ENCODE measurements at regions not wholly inside any gene's neighbourhood (a gene's known extent, or its start where the extent isn't known, plus 50 kb on each side); places are given as distances from the start of the nearest gene placed in this dataset.

GRCh38 chr13:54206626-54207025, 1178.0 kb downstream of the OLFM4 start:
- TF ChIP-seq CTCF (IDR thresholded peaks at IDR 0.05; ENCODE audit: unreplicated experiment): no peak
- Mint-ChIP-seq H3K27ac (ENCODE audit: unreplicated experiment) (no peak overlapping the region), H3K4me1 (ENCODE audit: unreplicated experiment) (no peaks in the 10 kb centered on the region), H3K4me3 (ENCODE audit: unreplicated experiment) (no peak overlapping the region), H3K36me3 (ENCODE audit: low read depth, unreplicated experiment) (no peaks in the 10 kb centered on the region), H3K27me3 (ENCODE audit: unreplicated experiment) (no peaks in the 10 kb centered on the region), H3K9me3 (ENCODE audit: unreplicated experiment) (no peaks in the 10 kb centered on the region)
- no peak for DNase-seq (ENCODE audit: low spot score)

GRCh38 chr13:54210397-54211049, 1181.9 kb downstream of the OLFM4 start:
- Mint-ChIP-seq H3K27ac (ENCODE audit: unreplicated experiment) (no peak overlapping the region), H3K27me3 (ENCODE audit: unreplicated experiment) (no peaks in the 10 kb centered on the region)
- DNase-seq (ENCODE audit: low spot score): no peak

GRCh38 chr13:54216221-54216620, 1187.6 kb downstream of the OLFM4 start:
- no peak overlapping the region for H3K4me3 Mint-ChIP-seq (ENCODE audit: unreplicated experiment)
- H3K36me3 Mint-ChIP-seq (ENCODE audit: low read depth, unreplicated experiment): peaks cover 4% of the 10 kb centered on the region
- no peaks in the 10 kb centered on the region for H3K27me3 Mint-ChIP-seq (ENCODE audit: unreplicated experiment)
- peaks cover 5% of the 10 kb centered on the region for H3K9me3 Mint-ChIP-seq (ENCODE audit: unreplicated experiment)
- no peak for TF ChIP-seq CTCF (IDR thresholded peaks at IDR 0.05; ENCODE audit: unreplicated experiment)
- DNase-seq (ENCODE audit: low spot score): no peak
- H3K27ac Mint-ChIP-seq (ENCODE audit: unreplicated experiment): no peak overlapping the region
- no peaks in the 10 kb centered on the region for H3K4me1 Mint-ChIP-seq (ENCODE audit: unreplicated experiment)

More at GRCh38 chr13:54210397-54211049, 1181.9 kb downstream of the OLFM4 start:
- TF ChIP-seq CTCF (IDR thresholded peaks at IDR 0.05; ENCODE audit: unreplicated experiment): no peak
- Mint-ChIP-seq H3K9me3 (ENCODE audit: unreplicated experiment) (no peaks in the 10 kb centered on the region), H3K36me3 (ENCODE audit: low read depth, unreplicated experiment) (no peaks in the 10 kb centered on the region), H3K4me3 (ENCODE audit: unreplicated experiment) (no peak overlapping the region), H3K4me1 (ENCODE audit: unreplicated experiment) (no peaks in the 10 kb centered on the region)

GRCh38 chr13:54226876-54227275, 1198.3 kb downstream of the OLFM4 start:
- Mint-ChIP-seq H3K27me3 (ENCODE audit: unreplicated experiment) (no peaks in the 10 kb centered on the region), H3K36me3 (ENCODE audit: low read depth, unreplicated experiment) (no peaks in the 10 kb centered on the region), H3K9me3 (ENCODE audit: unreplicated experiment) (no peaks in the 10 kb centered on the region), H3K4me1 (ENCODE audit: unreplicated experiment) (no peaks in the 10 kb centered on the region), H3K4me3 (ENCODE audit: unreplicated experiment) (no peak overlapping the region), H3K27ac (ENCODE audit: unreplicated experiment) (no peak overlapping the region)
- no peak for TF ChIP-seq CTCF (IDR thresholded peaks at IDR 0.05; ENCODE audit: unreplicated experiment)
- DNase-seq (ENCODE audit: low spot score): no peak

GRCh38 chr13:54232700-54233099, 1204.1 kb downstream of the OLFM4 start:
- no peaks in the 10 kb centered on the region for H3K27me3 Mint-ChIP-seq (ENCODE audit: unreplicated experiment)
- H3K9me3 Mint-ChIP-seq (ENCODE audit: unreplicated experiment): no peaks in the 10 kb centered on the region
- H3K36me3 Mint-ChIP-seq (ENCODE audit: low read depth, unreplicated experiment): no peaks in the 10 kb centered on the region
- DNase-seq (ENCODE audit: low spot score): no peak
- no peak overlapping the region for H3K27ac Mint-ChIP-seq (ENCODE audit: unreplicated experiment)
- TF ChIP-seq CTCF (IDR thresholded peaks at IDR 0.05; ENCODE audit: unreplicated experiment): no peak
- no peaks in the 10 kb centered on the region for H3K4me1 Mint-ChIP-seq (ENCODE audit: unreplicated experiment)
- no peak overlapping the region for H3K4me3 Mint-ChIP-seq (ENCODE audit: unreplicated experiment)
